BLaER1 treated with 17β-estradiol and CSF1 and Interleukin-3, amounts not matched to agents 10 nM and 100 nM (cell line): ENCODE measurements at regions not wholly inside any gene's neighbourhood (a gene's known extent, or its start where the extent isn't known, plus 50 kb on each side); places are given as distances from the start of the nearest gene placed in this dataset.
"Not testable (repeated sequence)": the region's sequence is repeated elsewhere in the genome, so short reads cannot be mapped to it uniquely, and the experiment has no call there.

Experiments used
- H3K27ac ChIP-seq, 11 experiments: shearing (Covaris generic); formaldehyde crosslinking; 2 replicates each; pipeline ENCODE4 v1.8.1; 2022
- H3K27me3 ChIP-seq, 11 experiments: shearing (Covaris generic); formaldehyde crosslinking; 2 replicates each; pipeline ENCODE4 v1.8.1; 2022
- H3K36me3 ChIP-seq, 11 experiments: shearing (Covaris generic); formaldehyde crosslinking; 2 replicates each; pipeline ENCODE4 v1.8.1; 2022
- H3K4me1 ChIP-seq, 10 experiments: shearing (Covaris generic); formaldehyde crosslinking; 2 replicates each; pipeline ENCODE4 v1.8.1; 2022
- H3K4me2 ChIP-seq, 11 experiments: shearing (Covaris generic); formaldehyde crosslinking; 2 replicates each; pipeline ENCODE4 v1.8.1; 2022
- H3K4me3 ChIP-seq, 10 experiments: shearing (Covaris generic); formaldehyde crosslinking; 2 replicates each; pipeline ENCODE4 v1.8.1; 2022
- H3K9ac ChIP-seq, 11 experiments: shearing (Covaris generic); formaldehyde crosslinking; 2 replicates each; pipeline ENCODE4 v1.8.1; 2022
- H3K9me3 ChIP-seq, 11 experiments: shearing (Covaris generic); formaldehyde crosslinking; replicated peaks in 1 of 11; 2 replicates each; pipeline ENCODE4 v1.8.1; 2022
- H4K20me1 ChIP-seq, 11 experiments: shearing (Covaris generic); formaldehyde crosslinking; 2 replicates each; pipeline ENCODE4 v1.8.1; 2022
- Cebpa-rat ChIP-seq, 11 experiments: shearing (Covaris generic); IDR thresholded peaks; 2 replicates each; pipeline ENCODE4 v1.8.1; 2022

GRCh38 chr13:56586976-56587375 is 553.7 kb upstream of the PRR20A start:
- Histone ChIP-seq H4K20me1 (no peaks in the 10 kb centered on the region), H3K27me3 (no peaks in the 10 kb centered on the region), H3K36me3 (no peaks in the 10 kb centered on the region), H3K9me3 (no peaks in the 10 kb centered on the region), H3K9ac (no peak overlapping the region), H3K4me1 (no peaks in the 10 kb centered on the region), H3K27ac (no peak overlapping the region), H3K4me3 (no peak overlapping the region), H3K4me2 (no peak overlapping the region)
- no peak for TF ChIP-seq Cebpa-rat (IDR thresholded peaks at IDR 0.05)

GRCh38 chr13:56615572-56615971 is 525.1 kb upstream of the PRR20A start:
- no peak overlapping the region for H3K27ac ChIP-seq
- no peak for TF ChIP-seq Cebpa-rat (IDR thresholded peaks at IDR 0.05)
- no peak overlapping the region for H3K4me3 ChIP-seq
- H3K9me3 ChIP-seq: no peaks in the 10 kb centered on the region
- H3K9ac ChIP-seq: no peak overlapping the region
- no peaks in the 10 kb centered on the region for H3K36me3 ChIP-seq
- no peaks in the 10 kb centered on the region for H4K20me1 ChIP-seq
- H3K27me3 ChIP-seq: no peaks in the 10 kb centered on the region
- H3K4me2 ChIP-seq: no peak overlapping the region
- H3K4me1 ChIP-seq: no peaks in the 10 kb centered on the region

- H3K27ac ChIP-seq: no peak overlapping the region
These were observed 517.9 kb upstream of the PRR20A start for GRCh38 chr13:56622840-56623239.

GRCh38 chr13:56628886-56629285 is 511.8 kb upstream of the PRR20A start:
- H4K20me1 ChIP-seq, H3K4me2 ChIP-seq, H3K27ac ChIP-seq, H3K4me1 ChIP-seq, H3K27me3 ChIP-seq, H3K36me3 ChIP-seq, H3K9ac ChIP-seq, H3K4me3 ChIP-seq: not testable (repeated sequence)
- H3K9me3 ChIP-seq: peaks cover 0 to 22% (median 12%) of the 10 kb centered on the region in 11 experiments; a peak in 12 of 22 replicates

More at GRCh38 chr13:56622840-56623239, 517.9 kb upstream of the PRR20A start:
- H3K27me3 ChIP-seq: no peaks in the 10 kb centered on the region
- H3K4me1 ChIP-seq: no peaks in the 10 kb centered on the region
- H3K9ac ChIP-seq: no peak overlapping the region
- H3K36me3 ChIP-seq: no peaks in the 10 kb centered on the region
- peaks cover 16 to 28% (median 19%) of the 10 kb centered on the region in 11 experiments for H3K9me3 ChIP-seq
- H4K20me1 ChIP-seq: no peaks in the 10 kb centered on the region
- H3K4me2 ChIP-seq: no peak overlapping the region
- H3K4me3 ChIP-seq: no peak overlapping the region
- TF ChIP-seq Cebpa-rat (IDR thresholded peaks at IDR 0.05): no peak

- H3K36me3 ChIP-seq, H3K9ac ChIP-seq, H4K20me1 ChIP-seq, H3K4me2 ChIP-seq, H3K27me3 ChIP-seq, H3K27ac ChIP-seq, H3K4me3 ChIP-seq, H3K4me1 ChIP-seq: not testable (repeated sequence)
- H3K9me3 ChIP-seq: peaks cover 0 to 17% (median 7%) of the 10 kb centered on the region in 11 experiments; a peak in 8 of 22 replicates
These were observed 509.7 kb upstream of the PRR20A start for GRCh38 chr13:56631060-56631459.

- Histone ChIP-seq H3K27me3 (no peaks in the 10 kb centered on the region), H3K4me1 (no peaks in the 10 kb centered on the region), H3K9ac (no peak overlapping the region), H3K36me3 (no peaks in the 10 kb centered on the region), H3K4me3 (no peak overlapping the region), H4K20me1 (no peaks in the 10 kb centered on the region), H3K27ac (no peak overlapping the region), H3K9me3 (peaks cover 0 to 6% (median under 1%) of the 10 kb centered on the region in 11 experiments; a peak in 3 of 22 replicates), H3K4me2 (no peak overlapping the region)
- no peak for TF ChIP-seq Cebpa-rat (IDR thresholded peaks at IDR 0.05)
These were observed 487.7 kb upstream of the PRR20A start for GRCh38 chr13:56653043-56653442.

GRCh38 chr13:56659041-56659471 is 481.7 kb upstream of the PRR20A start:
- Histone ChIP-seq H3K27me3 (no peaks in the 10 kb centered on the region), H4K20me1 (no peaks in the 10 kb centered on the region), H3K9me3 (peaks cover 13 to 20% (median 15%) of the 10 kb centered on the region in 11 experiments; a peak in 21 of 22 replicates), H3K36me3 (no peaks in the 10 kb centered on the region), H3K4me2 (no peak overlapping the region), H3K9ac (no peak overlapping the region), H3K4me3 (no peak overlapping the region), H3K4me1 (no peaks in the 10 kb centered on the region), H3K27ac (no peak overlapping the region)
- no peak for TF ChIP-seq Cebpa-rat (IDR thresholded peaks at IDR 0.05)

- Histone ChIP-seq H3K27ac (no peak overlapping the region), H4K20me1 (no peaks in the 10 kb centered on the region), H3K9me3 (no peaks in the 10 kb centered on the region), H3K9ac (no peak overlapping the region), H3K4me1 (no peaks in the 10 kb centered on the region), H3K36me3 (no peaks in the 10 kb centered on the region), H3K27me3 (no peaks in the 10 kb centered on the region), H3K4me3 (no peak overlapping the region), H3K4me2 (no peak overlapping the region)
- no peak for TF ChIP-seq Cebpa-rat (IDR thresholded peaks at IDR 0.05)
These were observed 470.2 kb upstream of the PRR20A start for GRCh38 chr13:56670563-56670962.

GRCh38 chr13:56681404-56681803 is 459.3 kb upstream of the PRR20A start:
- no peaks in the 10 kb centered on the region for H3K4me1 ChIP-seq
- H3K9me3 ChIP-seq: peaks cover 0 to 5% (median 0%) of the 10 kb centered on the region in 11 experiments; a peak in 1 of 22 replicates
- no peak overlapping the region for H3K4me3 ChIP-seq
- H3K27me3 ChIP-seq: no peaks in the 10 kb centered on the region
- H3K4me2 ChIP-seq: no peak overlapping the region
- no peak for TF ChIP-seq Cebpa-rat (IDR thresholded peaks at IDR 0.05)
- H4K20me1 ChIP-seq: no peaks in the 10 kb centered on the region
- no peak overlapping the region for H3K27ac ChIP-seq
- H3K36me3 ChIP-seq: no peaks in the 10 kb centered on the region
- H3K9ac ChIP-seq: no peak overlapping the region

- Histone ChIP-seq H3K4me3 (no peak overlapping the region), H3K4me2 (no peak overlapping the region), H4K20me1 (no peaks in the 10 kb centered on the region), H3K9ac (no peak overlapping the region), H3K4me1 (no peaks in the 10 kb centered on the region), H3K9me3 (no peaks in the 10 kb centered on the region), H3K27me3 (no peaks in the 10 kb centered on the region), H3K36me3 (no peaks in the 10 kb centered on the region), H3K27ac (no peak overlapping the region)
- TF ChIP-seq Cebpa-rat (IDR thresholded peaks at IDR 0.05): no peak
These were observed 453.6 kb upstream of the PRR20A start for GRCh38 chr13:56687131-56687530.
